Trophoblast cell (in vitro differentiated cells and primary cell): ENCODE measurements at regions not wholly inside any gene's neighbourhood (a gene's known extent, or its start where the extent isn't known, plus 50 kb on each side); places are given as distances from the start of the nearest gene placed in this dataset.

ENCODE experiments used
- DNase-seq, 2 donors: peaks; one replicate each; pipeline ENCODE4 v3.0.0-alpha.2; 2016
- H2AFZ ChIP-seq: 2 replicates; pipeline ENCODE4 v1.6.1; 2013; ENCODE audit warnings: low read length, moderate library complexity, mild to moderate bottlenecking; ENCODE audit not compliant: insufficient read depth, poor library complexity
- H2AK5ac ChIP-seq: 2 replicates; pipeline ENCODE4 v1.6.1; 2013; ENCODE audit warnings: mild to moderate bottlenecking, low read length
- H2BK120ac ChIP-seq: 2 replicates; pipeline ENCODE4 v1.6.1; 2013; ENCODE audit warnings: low read length, mild to moderate bottlenecking, moderate library complexity; ENCODE audit not compliant: insufficient read depth, poor library complexity
- H2BK12ac ChIP-seq: 2 replicates; pipeline ENCODE4 v1.6.1; 2013; ENCODE audit warnings: mild to moderate bottlenecking, low read length, moderate library complexity
- H2BK5ac ChIP-seq: 2 replicates; pipeline ENCODE4 v1.6.1; 2013; ENCODE audit warnings: low read length, low read depth, moderate library complexity, mild to moderate bottlenecking; ENCODE audit not compliant: poor library complexity
- H3K14ac ChIP-seq: 2 replicates; pipeline ENCODE4 v1.6.1; 2013; ENCODE audit warnings: mild to moderate bottlenecking, low read length
- H3K18ac ChIP-seq: 2 replicates; pipeline ENCODE4 v1.6.1; 2013; ENCODE audit warnings: mild to moderate bottlenecking, low read length
- H3K23ac ChIP-seq: 2 replicates; pipeline ENCODE4 v1.6.1; 2013; ENCODE audit warnings: low read length
- H3K27ac ChIP-seq: 2 replicates; pipeline ENCODE4 v1.5.1; 2013; ENCODE audit warnings: low read depth, mild to moderate bottlenecking, inconsistent platforms, low read length, moderate library complexity
- H3K27me3 ChIP-seq: 2 replicates; pipeline ENCODE4 v1.6.1; 2013; ENCODE audit warnings: inconsistent platforms, mild to moderate bottlenecking, low read length, moderate library complexity; ENCODE audit not compliant: insufficient read depth
- H3K36me3 ChIP-seq, 2 experiments: 1 replicate in 1 of 2; 2 replicates in 1 of 2; pipeline ENCODE4 v1.6.1; 2013; ENCODE audit warnings: low read length in 2 of 2, mild to moderate bottlenecking in 2 of 2, moderate library complexity in 1 of 2; ENCODE audit not compliant: insufficient read depth in 2 of 2, control insufficient read depth in 1 of 2
- H3K4ac ChIP-seq: 2 replicates; pipeline ENCODE4 v1.6.1; 2013; ENCODE audit warnings: low read depth, mild to moderate bottlenecking, low read length, moderate library complexity
- H3K4me1 ChIP-seq, 2 experiments: 1 replicate in 1 of 2; 2 replicates in 1 of 2; pipeline ENCODE4 v1.6.1; 2013; ENCODE audit warnings: low read length in 2 of 2, mild to moderate bottlenecking in 2 of 2, moderate library complexity in 1 of 2; ENCODE audit not compliant: insufficient read depth in 2 of 2, control insufficient read depth in 1 of 2
- H3K4me2 ChIP-seq: 2 replicates; pipeline ENCODE4 v1.6.1; 2013; ENCODE audit warnings: inconsistent platforms, mild to moderate bottlenecking, low read length, moderate library complexity
- H3K4me3 ChIP-seq: 2 replicates; pipeline ENCODE4 v1.5.1; 2013; ENCODE audit warnings: mild to moderate bottlenecking, low read depth, low read length, inconsistent platforms
- H3K79me1 ChIP-seq: one replicate; pipeline ENCODE4 v1.6.1; 2013; ENCODE audit warnings: low read length
- H3K79me2 ChIP-seq: 2 replicates; pipeline ENCODE4 v1.6.1; 2013; ENCODE audit warnings: low read length, mild to moderate bottlenecking; ENCODE audit not compliant: control insufficient read depth, insufficient read depth, poor library complexity
- H3K9ac ChIP-seq: 2 replicates; pipeline ENCODE4 v1.6.1; 2013; ENCODE audit warnings: mild to moderate bottlenecking, low read length
- H3K9me3 ChIP-seq: 2 replicates; pipeline ENCODE4 v1.6.1; 2013; ENCODE audit warnings: low read depth, mild to moderate bottlenecking, control low read depth, inconsistent platforms, low read length; ENCODE audit not compliant: insufficient read depth
- H4K12ac ChIP-seq: 2 replicates; pipeline ENCODE4 v1.6.1; 2013; ENCODE audit warnings: low read depth, mild to moderate bottlenecking, low read length, moderate library complexity
- H4K8ac ChIP-seq: 2 replicates; pipeline ENCODE4 v1.6.1; 2013; ENCODE audit warnings: low read depth, mild to moderate bottlenecking, low read length, moderate library complexity
- H4K91ac ChIP-seq: one replicate; pipeline ENCODE4 v1.6.1; 2013; ENCODE audit warnings: low read depth, mild to moderate bottlenecking, low read length, moderate library complexity
- WGBS: extraction: QIAGEN DNeasy Blood & Tissue Kit; methylation state at CpG from one replicate; pipeline ENCODE4 v1.1.7; 2013; ENCODE audit warnings: missing lambda C conversion rate; ENCODE audit not compliant: insufficient read length, insufficient coverage; ENCODE audit errors: extremely low coverage; 5-methylcytosine and 5-hydroxymethylcytosine counted together

DNA sequence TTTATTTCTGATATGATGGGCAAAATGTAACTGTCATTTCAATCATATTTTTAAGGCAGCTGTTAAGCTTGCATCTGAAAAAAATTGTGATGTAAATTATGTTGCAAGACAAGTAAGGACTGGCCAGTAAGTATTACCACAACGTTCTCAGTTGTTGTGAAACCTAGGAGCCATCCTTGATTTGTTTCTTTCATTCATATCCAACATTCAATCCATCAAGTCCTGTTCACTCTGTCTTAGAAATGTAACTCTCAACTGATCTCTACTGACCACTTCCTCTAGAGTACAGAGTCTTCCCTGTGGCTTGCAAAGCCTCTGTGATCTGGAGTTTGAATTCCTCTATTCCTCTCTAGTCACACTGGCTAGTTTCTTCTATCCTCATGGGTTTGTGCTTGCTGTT is 161.4 kb upstream of the MAD2L1 start:
- Histone ChIP-seq H3K14ac (no peak overlapping the region), H3K36me3 (no peaks in the 10 kb centered on the region), H2AFZ (peak overlapping the region; percentile 63), H3K27me3 (no peaks in the 10 kb centered on the region), H2BK120ac (no peak overlapping the region), H3K23ac (no peak overlapping the region), H3K4ac (no peak overlapping the region), H3K4me2 (no peak overlapping the region), H3K18ac (no peak overlapping the region), H4K8ac (no peak overlapping the region), H3K9ac (no peak overlapping the region), H2BK5ac (no peak overlapping the region), H3K79me2 (no peaks in the 10 kb centered on the region), H3K27ac (no peak overlapping the region), H2AK5ac (no peak overlapping the region), H3K79me1 (no peaks in the 10 kb centered on the region), H3K4me3 (no peak overlapping the region), H2BK12ac (no peak overlapping the region), H4K91ac (no peak overlapping the region), H3K4me1 (no peaks in the 10 kb centered on the region), H4K12ac (no peak overlapping the region), H3K9me3 (no peaks in the 10 kb centered on the region)
- WGBS, result no CpG with 5 or more reads among the region's 1 CpG
- peak in 1 of 2 donors; percentile 26 for DNase-seq

DNA sequence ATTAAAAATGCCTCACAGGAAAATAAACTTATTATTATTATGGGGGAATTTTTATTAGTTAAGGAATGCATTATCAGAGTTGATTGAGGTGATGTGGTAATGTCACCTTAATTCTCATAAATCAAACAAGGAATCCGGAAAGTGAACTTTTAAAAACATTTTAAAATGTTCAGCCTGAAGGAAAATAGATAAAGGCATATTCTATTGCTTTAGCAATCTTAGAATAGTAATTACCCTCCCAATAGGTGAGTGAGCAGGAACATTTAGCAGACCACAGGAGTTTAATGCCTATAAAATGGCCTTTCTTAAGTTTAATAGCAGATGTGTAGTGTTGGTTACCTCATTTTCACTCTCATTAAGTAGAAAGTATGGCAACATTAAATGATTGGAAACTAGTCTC is 160.9 kb upstream of the MAD2L1 start:
- Histone ChIP-seq H2BK120ac (no peak overlapping the region), H2BK5ac (no peak overlapping the region), H3K4ac (no peak overlapping the region), H3K4me2 (no peak overlapping the region), H3K23ac (no peak overlapping the region), H2AK5ac (no peak overlapping the region), H3K79me1 (no peaks in the 10 kb centered on the region), H3K27me3 (no peaks in the 10 kb centered on the region), H2BK12ac (no peak overlapping the region), H2AFZ (no peak overlapping the region), H4K91ac (no peak overlapping the region), H3K79me2 (no peaks in the 10 kb centered on the region), H4K12ac (no peak overlapping the region), H3K27ac (no peak overlapping the region), H3K9me3 (no peaks in the 10 kb centered on the region), H4K8ac (no peak overlapping the region), H3K4me3 (no peak overlapping the region), H3K9ac (no peak overlapping the region), H3K14ac (no peak overlapping the region), H3K4me1 (no peaks in the 10 kb centered on the region), H3K18ac (no peak overlapping the region), H3K36me3 (no peaks in the 10 kb centered on the region)
- WGBS, result no CpG with 5 or more reads among the region's 1 CpG
- DNase-seq, result peak in 1 of 2 donors; percentile 10

DNA sequence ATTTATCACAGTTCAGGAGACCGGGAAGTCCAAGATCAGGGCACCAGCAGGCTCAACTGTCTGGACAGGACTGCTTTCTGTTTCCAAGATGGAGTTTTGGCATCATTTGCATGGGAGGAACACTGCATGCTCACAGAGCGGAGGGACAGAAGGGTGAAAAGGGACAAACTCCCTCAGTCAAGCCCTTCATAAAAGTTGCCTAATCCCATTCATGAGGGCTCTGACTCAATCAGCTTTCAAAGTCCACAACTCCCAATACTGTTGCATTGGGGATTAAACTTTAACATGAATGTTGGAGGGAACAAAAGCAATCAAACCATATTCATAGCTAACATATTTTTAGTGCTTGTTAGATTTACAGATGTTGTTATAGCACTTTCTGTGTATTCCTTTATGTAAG is 158.9 kb upstream of the MAD2L1 start:
- H3K4me3 ChIP-seq, result no peak overlapping the region
- H4K8ac ChIP-seq, result no peak overlapping the region
- H3K23ac ChIP-seq, result no peak overlapping the region
- no peak overlapping the region for H3K4me2 ChIP-seq
- no peak overlapping the region for H2AFZ ChIP-seq
- no peaks in the 10 kb centered on the region for H3K36me3 ChIP-seq
- no peaks in the 10 kb centered on the region for H3K9me3 ChIP-seq
- no peak overlapping the region for H3K14ac ChIP-seq
- H4K91ac ChIP-seq, result no peak overlapping the region
- H3K27me3 ChIP-seq, result no peaks in the 10 kb centered on the region
- H3K4ac ChIP-seq, result no peak overlapping the region
- no peak overlapping the region for H3K9ac ChIP-seq
- H3K27ac ChIP-seq, result no peak overlapping the region
- no peak overlapping the region for H3K18ac ChIP-seq
- H3K4me1 ChIP-seq, result no peaks in the 10 kb centered on the region
- H2BK120ac ChIP-seq, result no peak overlapping the region
- H4K12ac ChIP-seq, result no peak overlapping the region
- no CpG with 5 or more reads among the region's 2 CpGs for WGBS
- no peak overlapping the region for H2AK5ac ChIP-seq
- no peaks in the 10 kb centered on the region for H3K79me2 ChIP-seq
- no peak overlapping the region for H2BK5ac ChIP-seq
- no peaks in the 10 kb centered on the region for H3K79me1 ChIP-seq
- no peak overlapping the region for H2BK12ac ChIP-seq
- DNase-seq, result peak; percentile 1 to 7

- no peak overlapping the region for H2BK12ac ChIP-seq
- no peak overlapping the region for H3K4me2 ChIP-seq
- H4K91ac ChIP-seq, result no peak overlapping the region
- no peak overlapping the region for H3K4me3 ChIP-seq
- H3K14ac ChIP-seq, result no peak overlapping the region
- H3K23ac ChIP-seq, result no peak overlapping the region
- H3K79me2 ChIP-seq, result no peaks in the 10 kb centered on the region
- H2AFZ ChIP-seq, result no peak overlapping the region
- no peaks in the 10 kb centered on the region for H3K4me1 ChIP-seq
- no CpG with 5 or more reads among the region's 2 CpGs for whole genome bisulfite sequencing
- peak in 1 of 2 donors; percentile 29 for DNase-seq
- no peak overlapping the region for H4K8ac ChIP-seq
- H3K4ac ChIP-seq, result no peak overlapping the region
- H3K27ac ChIP-seq, result no peak overlapping the region
- H4K12ac ChIP-seq, result no peak overlapping the region
- H3K36me3 ChIP-seq, result no peaks in the 10 kb centered on the region
- no peaks in the 10 kb centered on the region for H3K27me3 ChIP-seq
- H2AK5ac ChIP-seq, result no peak overlapping the region
- no peaks in the 10 kb centered on the region for H3K9me3 ChIP-seq
- no peak overlapping the region for H3K9ac ChIP-seq
- no peak overlapping the region for H2BK5ac ChIP-seq
- no peaks in the 10 kb centered on the region for H3K79me1 ChIP-seq
- H3K18ac ChIP-seq, result no peak overlapping the region
- no peak overlapping the region for H2BK120ac ChIP-seq
These were observed 152.3 kb upstream of the MAD2L1 start for GRCh38 chr4:120218981-120219380.
